IPS DF 6.9 (cell line): ENCODE measurements at regions not wholly inside any gene's neighbourhood (a gene's known extent, or its start where the extent isn't known, plus 50 kb on each side); places are given as distances from the start of the nearest gene placed in this dataset.
"Not testable (repeated sequence)": the region's sequence is repeated elsewhere in the genome, so short reads cannot be mapped to it uniquely, and the experiment has no call there.

Source experiments
- DNase-seq: peaks from one replicate; pipeline ENCODE4 v3.0.0-alpha.2; 2013; ENCODE audit warnings: low read depth, low spot score
- H3K27ac ChIP-seq: one replicate; pipeline ENCODE4 v1.5.1; 2013; ENCODE audit warnings: low read length, control low read depth
- H3K27me3 ChIP-seq: 2 replicates; pipeline ENCODE4 v1.6.1; 2013; ENCODE audit warnings: mild to moderate bottlenecking, low read length; ENCODE audit not compliant: control insufficient read depth, insufficient read depth
- H3K36me3 ChIP-seq: 2 replicates; pipeline ENCODE4 v1.6.1; 2013; ENCODE audit warnings: low read length; ENCODE audit not compliant: control insufficient read depth, insufficient read depth
- H3K4me1 ChIP-seq: 2 replicates; pipeline ENCODE4 v1.6.1; 2013; ENCODE audit warnings: low read length; ENCODE audit not compliant: control insufficient read depth, insufficient read depth
- H3K4me3 ChIP-seq: 2 replicates; pipeline ENCODE4 v1.5.1; 2013; ENCODE audit warnings: mild to moderate bottlenecking, low read length
- H3K9me3 ChIP-seq: 2 replicates; pipeline ENCODE4 v1.6.1; 2013; ENCODE audit warnings: low read length, inconsistent platforms; ENCODE audit not compliant: control insufficient read depth, insufficient read depth
- WGBS: extraction: QIAGEN DNeasy Blood & Tissue Kit; methylation state at CpG from one replicate; pipeline ENCODE4 v1.1.7; 2013; ENCODE audit warnings: mixed read lengths, missing lambda C conversion rate; ENCODE audit not compliant: insufficient read length, insufficient coverage; 5-methylcytosine and 5-hydroxymethylcytosine counted together

DNA sequence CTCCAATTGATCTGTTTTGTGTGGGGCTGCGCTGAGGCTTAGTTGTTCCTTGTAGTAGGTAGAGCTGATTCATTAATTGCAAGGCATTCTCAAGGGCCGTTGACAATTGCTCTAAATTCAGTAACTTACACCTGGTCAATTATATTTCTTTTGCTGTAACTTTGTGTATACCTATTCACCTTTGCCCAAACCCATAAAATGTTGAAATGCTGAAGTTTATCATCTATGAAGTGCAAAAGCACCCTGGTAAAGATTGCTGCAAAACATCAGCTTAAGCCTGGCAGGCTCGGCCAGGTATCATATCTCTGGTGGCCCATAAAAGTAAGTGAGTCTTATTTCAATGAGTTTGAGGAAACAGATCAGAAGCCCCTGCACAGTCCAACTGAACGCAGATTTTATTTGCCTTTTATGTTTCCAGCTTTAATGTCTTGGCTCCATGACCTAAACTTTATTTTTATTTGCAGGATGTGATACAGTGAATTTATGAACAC lies 203.6 kb upstream of the SLCO3A1 start:
- Histone ChIP-seq H3K27me3 (no peaks in the 10 kb centered on the region), H3K9me3 (no peaks in the 10 kb centered on the region), H3K27ac (no peak overlapping the region), H3K4me3 (no peak overlapping the region), H3K4me1 (no peaks in the 10 kb centered on the region), H3K36me3 (no peaks in the 10 kb centered on the region)
- no CpG with 5 or more reads among the region's 4 CpGs for WGBS
- no peak for DNase-seq

DNA sequence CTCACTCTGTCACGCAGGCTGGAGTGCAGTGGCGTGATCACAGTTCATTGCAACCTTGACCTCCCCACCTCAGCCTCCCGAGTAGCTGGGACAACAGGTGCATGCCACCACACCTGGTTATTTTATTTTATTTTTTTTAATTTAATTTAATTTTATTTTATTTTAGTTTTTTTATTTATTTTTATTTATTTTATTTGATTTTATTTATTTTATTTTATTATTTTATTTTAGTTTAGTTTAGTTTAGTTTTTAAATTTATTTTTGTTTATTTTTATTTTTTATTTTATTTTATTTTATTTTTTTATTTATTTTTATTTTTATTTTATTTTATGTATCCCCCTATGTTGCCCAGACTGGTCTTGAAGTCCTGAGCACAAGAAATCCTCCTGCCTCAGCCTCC lies 202.3 kb upstream of the SLCO3A1 start:
- Histone ChIP-seq H3K36me3 (no peaks in the 10 kb centered on the region), H3K27ac (no peak overlapping the region), H3K4me3 (no peak overlapping the region), H3K27me3 (no peaks in the 10 kb centered on the region), H3K9me3 (no peaks in the 10 kb centered on the region), H3K4me1 (no peaks in the 10 kb centered on the region)
- no peak for DNase-seq
- no CpG with 5 or more reads among the region's 3 CpGs for WGBS

DNA sequence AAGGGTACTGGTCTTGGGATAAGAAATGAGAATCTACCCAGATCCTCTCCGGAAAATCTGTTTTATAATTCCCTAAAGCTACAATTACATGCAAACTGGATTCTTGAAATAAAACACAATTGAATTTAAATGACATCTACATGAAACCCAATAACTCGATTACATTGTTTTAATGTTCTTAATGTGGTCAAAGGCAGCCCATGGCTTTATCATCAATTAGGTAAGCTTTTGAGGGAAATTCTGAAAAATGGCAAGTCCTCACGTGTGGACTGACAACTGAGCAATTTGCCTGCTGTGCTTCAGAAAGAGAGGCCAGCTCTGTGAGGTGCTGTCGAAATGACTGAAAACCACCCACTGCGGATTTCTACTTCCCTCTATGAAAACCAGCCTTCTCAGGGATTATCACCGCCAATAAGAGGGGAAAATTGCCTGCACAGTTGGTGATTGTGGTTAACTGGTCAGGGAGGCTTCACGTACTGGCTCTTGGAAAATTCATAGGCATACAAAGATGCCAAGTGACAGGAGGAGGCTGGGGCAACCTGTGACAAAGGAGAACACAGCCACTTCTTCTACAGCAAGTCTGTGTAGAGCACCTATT lies 200.8 kb upstream of the SLCO3A1 start:
- no peaks in the 10 kb centered on the region for H3K27me3 ChIP-seq
- H3K4me3 ChIP-seq = no peak overlapping the region
- H3K36me3 ChIP-seq = no peaks in the 10 kb centered on the region
- H3K9me3 ChIP-seq = no peaks in the 10 kb centered on the region
- no peak overlapping the region for H3K27ac ChIP-seq
- WGBS = no CpG with 5 or more reads among the region's 7 CpGs
- DNase-seq = no peak
- H3K4me1 ChIP-seq = no peaks in the 10 kb centered on the region

DNA sequence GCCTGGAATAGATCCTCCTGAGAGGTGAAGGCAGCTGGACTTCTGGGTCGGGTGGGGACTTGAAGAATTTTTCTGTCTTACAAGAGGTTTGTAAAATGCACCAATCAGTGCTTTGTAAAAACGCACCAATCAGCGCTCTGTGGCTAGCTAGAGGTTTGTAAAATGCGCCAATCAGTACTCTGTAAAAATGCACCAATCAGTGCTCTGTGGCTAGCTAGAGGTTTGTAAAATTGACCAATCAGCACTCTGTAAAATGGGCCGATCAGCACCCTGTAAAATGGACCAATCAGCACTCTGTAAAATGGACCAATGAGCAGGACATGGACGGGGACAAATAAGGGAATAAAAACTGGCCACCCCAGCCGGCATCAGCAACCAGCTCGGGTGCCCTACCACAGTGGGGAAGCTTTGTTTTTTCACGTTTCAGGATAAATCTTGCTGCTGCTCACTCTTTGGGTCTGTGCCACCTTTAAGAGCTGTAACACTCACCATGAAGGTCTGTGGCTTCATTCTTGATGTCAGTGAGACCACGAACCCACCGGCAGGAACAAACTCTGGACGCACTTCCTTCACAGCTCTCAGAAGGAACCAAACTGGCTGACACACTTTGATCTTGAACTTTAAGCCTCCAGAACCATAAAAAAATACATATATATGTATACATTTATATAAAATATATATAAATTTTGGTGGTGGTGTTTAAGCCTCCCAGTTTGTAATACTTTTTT lies 197.8 kb upstream of the SLCO3A1 start:
- not testable (repeated sequence) for H3K27me3 ChIP-seq, H3K9me3 ChIP-seq, H3K4me1 ChIP-seq, DNase-seq, H3K36me3 ChIP-seq, H3K27ac ChIP-seq, H3K4me3 ChIP-seq
- no CpG with 5 or more reads among the region's 12 CpGs for WGBS

DNA sequence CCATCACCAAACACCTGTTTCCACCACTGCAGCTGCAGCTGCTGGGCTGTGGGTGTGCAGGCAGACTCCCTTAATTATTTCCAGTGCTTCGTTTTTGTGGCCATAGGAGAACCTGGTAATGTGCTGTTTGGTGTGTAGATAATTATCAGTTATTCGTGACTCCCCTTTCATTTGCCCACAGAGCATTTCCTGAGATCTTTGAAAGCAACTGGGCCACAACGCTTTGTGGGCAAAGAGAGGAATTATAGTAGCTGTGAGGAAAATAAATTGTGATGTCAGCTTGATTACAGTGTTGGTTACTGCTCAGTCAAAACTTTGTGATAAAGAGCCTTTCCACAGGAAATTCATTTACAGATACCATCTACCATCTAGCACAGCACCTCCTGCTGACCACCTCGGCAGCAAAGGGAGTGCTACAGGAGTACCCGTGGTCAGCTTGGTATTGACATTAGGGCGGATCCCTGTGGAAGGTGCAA lies 193.3 kb upstream of the SLCO3A1 start:
- H3K4me1 ChIP-seq = no peaks in the 10 kb centered on the region
- no peaks in the 10 kb centered on the region for H3K9me3 ChIP-seq
- H3K36me3 ChIP-seq = no peaks in the 10 kb centered on the region
- no peak overlapping the region for H3K27ac ChIP-seq
- WGBS = no CpG with 5 or more reads among the region's 6 CpGs
- no peaks in the 10 kb centered on the region for H3K27me3 ChIP-seq
- peak; percentile 4 for DNase-seq
- H3K4me3 ChIP-seq = no peak overlapping the region

DNA sequence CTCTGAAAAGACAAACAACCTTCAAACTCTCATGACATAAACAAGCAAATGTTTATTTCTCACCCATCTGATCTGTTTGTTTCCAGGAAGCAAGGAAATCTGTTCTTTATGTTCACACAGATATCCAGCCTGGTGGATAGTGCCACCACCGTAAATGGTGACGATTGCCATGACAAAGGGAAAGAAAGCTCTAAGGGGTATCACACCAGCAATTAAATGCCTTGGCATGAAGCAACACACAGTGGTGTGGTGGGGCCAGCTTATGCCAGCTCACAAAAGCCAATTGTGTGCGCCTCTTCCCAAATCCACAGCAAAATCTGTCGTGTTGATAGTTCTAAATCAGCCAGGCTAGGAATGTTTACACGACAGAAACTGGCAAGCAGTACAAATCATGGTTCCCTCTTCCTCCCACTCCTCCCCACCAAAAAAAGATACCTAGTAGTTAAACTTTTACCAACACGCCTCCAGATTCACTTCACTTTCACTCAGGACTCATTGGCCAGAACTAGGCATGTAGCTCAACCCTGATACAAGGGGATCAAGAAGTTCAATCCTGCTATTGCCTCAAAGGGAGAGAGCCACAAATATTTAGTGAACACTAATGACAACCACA lies 189.2 kb upstream of the SLCO3A1 start:
- no peak overlapping the region for H3K27ac ChIP-seq
- DNase-seq = no peak
- no CpG with 5 or more reads among the region's 6 CpGs for WGBS
- no peaks in the 10 kb centered on the region for H3K36me3 ChIP-seq
- no peaks in the 10 kb centered on the region for H3K27me3 ChIP-seq
- H3K4me1 ChIP-seq = no peaks in the 10 kb centered on the region
- no peaks in the 10 kb centered on the region for H3K9me3 ChIP-seq
- H3K4me3 ChIP-seq = no peak overlapping the region

DNA sequence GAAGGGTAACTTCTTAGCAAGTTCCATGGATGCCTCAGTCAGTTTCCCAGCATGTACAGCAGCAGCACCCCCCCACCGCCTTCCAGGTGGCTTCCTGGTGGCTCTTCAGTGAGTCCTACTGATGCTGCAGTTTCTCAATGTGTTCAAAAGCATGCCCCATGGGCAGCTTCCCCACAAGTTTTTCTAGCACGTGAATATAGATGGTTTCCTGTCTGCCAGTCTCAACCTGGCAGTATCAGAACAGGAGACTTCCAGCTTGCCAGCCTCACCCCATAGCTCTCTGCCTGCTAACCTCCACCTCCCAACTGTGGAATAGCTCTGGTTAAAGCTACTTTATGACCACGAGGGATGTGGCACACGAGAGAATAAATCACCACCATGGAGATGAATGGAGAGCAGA lies 188.3 kb upstream of the SLCO3A1 start:
- WGBS = no CpG with 5 or more reads among the region's 4 CpGs
- no peaks in the 10 kb centered on the region for H3K36me3 ChIP-seq
- H3K27ac ChIP-seq = no peak overlapping the region
- no peak for DNase-seq
- H3K27me3 ChIP-seq = no peaks in the 10 kb centered on the region
- H3K9me3 ChIP-seq = no peaks in the 10 kb centered on the region
- no peak overlapping the region for H3K4me3 ChIP-seq
- H3K4me1 ChIP-seq = no peaks in the 10 kb centered on the region

DNA sequence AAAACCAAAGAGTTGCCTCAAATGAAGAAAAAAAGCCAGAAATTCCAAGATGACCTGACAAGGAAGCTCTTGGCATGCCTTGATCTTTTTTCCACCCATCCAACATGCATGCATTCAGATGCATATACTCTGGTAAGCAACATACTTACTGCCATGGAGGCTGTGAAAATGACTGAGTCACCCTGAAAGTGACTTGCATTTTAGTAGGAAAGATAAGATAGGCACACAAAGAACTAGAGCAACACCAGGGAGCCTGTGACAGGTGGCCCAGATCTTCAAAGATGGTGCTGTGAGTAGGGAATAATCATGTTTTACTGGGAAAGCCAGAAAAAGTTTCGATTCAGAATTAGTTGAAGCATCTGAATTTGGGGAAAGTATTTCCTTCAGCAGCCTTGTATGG lies 185.1 kb upstream of the SLCO3A1 start:
- no peaks in the 10 kb centered on the region for H3K9me3 ChIP-seq
- DNase-seq = no peak
- H3K4me1 ChIP-seq = no peaks in the 10 kb centered on the region
- no peak overlapping the region for H3K4me3 ChIP-seq
- WGBS = no CpG with 5 or more reads among the region's 1 CpG
- no peaks in the 10 kb centered on the region for H3K36me3 ChIP-seq
- H3K27me3 ChIP-seq = no peaks in the 10 kb centered on the region
- no peak overlapping the region for H3K27ac ChIP-seq

DNA sequence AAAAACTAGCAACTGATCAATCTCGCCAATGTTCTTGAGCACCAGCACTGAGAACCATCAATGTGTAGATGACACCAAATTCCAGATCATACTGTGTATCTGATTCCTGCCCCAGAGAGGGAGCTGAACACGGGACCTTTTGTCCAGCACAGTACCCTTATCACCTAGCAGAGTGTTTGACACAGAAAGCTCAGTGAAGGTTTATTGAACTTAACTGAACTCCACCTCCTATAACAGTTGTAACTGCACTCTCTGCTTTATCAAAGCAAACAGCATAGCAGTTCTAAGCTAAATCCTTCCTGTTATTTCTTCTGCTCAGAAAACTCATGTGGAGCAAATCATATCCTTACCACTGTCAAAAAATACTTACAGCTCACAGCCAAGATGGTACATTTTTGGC lies 183.4 kb upstream of the SLCO3A1 start:
- H3K4me3 ChIP-seq = no peak overlapping the region
- H3K9me3 ChIP-seq = no peaks in the 10 kb centered on the region
- H3K4me1 ChIP-seq = no peaks in the 10 kb centered on the region
- no peaks in the 10 kb centered on the region for H3K27me3 ChIP-seq
- DNase-seq = no peak
- H3K27ac ChIP-seq = no peak overlapping the region
- no peaks in the 10 kb centered on the region for H3K36me3 ChIP-seq
- no CpG with 5 or more reads among the region's 2 CpGs for WGBS

DNA sequence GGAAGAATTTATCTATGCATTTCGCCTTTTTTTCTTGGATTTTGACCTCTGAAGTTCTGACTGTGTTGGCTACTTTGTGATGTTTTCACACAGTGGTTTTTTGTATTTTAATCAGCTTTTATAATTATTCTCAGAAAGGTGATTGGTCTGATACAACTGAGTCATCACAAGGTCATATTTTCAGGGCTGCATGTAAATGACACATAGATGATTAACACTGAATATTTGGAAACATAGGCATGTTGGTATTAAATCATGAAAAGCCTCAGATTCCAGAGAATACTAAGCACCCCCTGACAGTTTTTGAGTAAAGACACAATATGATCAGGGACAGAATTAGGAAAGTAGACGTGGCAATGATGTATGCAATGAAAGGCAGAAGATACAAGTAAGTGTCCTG lies 175.5 kb upstream of the SLCO3A1 start:
- H3K27ac ChIP-seq = no peak overlapping the region
- no peak overlapping the region for H3K4me3 ChIP-seq
- no peak for DNase-seq
- no peaks in the 10 kb centered on the region for H3K9me3 ChIP-seq
- no peaks in the 10 kb centered on the region for H3K36me3 ChIP-seq
- no peaks in the 10 kb centered on the region for H3K27me3 ChIP-seq
- no CpG with 5 or more reads among the region's 2 CpGs for WGBS
- no peaks in the 10 kb centered on the region for H3K4me1 ChIP-seq
